SK-N-MC (cell line): ENCODE measurements at regions not wholly inside any gene's neighbourhood (a gene's known extent, or its start where the extent isn't known, plus 50 kb on each side); places are given as distances from the start of the nearest gene placed in this dataset.

Experiments used
- DNase-seq: peaks from one replicate; pipeline ENCODE4 v3.0.0-alpha.2; 2011; ENCODE audit warnings: low read depth, low spot score
- H3K27ac ChIP-seq: fragments of 200-600 bp; sonication (generic); 2 replicates; pipeline ENCODE4 v1.5.1; 2016; ENCODE audit warnings: mixed run types
- H3K36me3 ChIP-seq: fragments of 200-600 bp; sonication (generic); 2 replicates; pipeline ENCODE4 v1.6.1; 2017; ENCODE audit warnings: antibody characterized with exemption, low read length, mixed read lengths; ENCODE audit not compliant: insufficient read depth
- H3K4me3 ChIP-seq: fragments of 200-600 bp; sonication (generic); 2 replicates; pipeline ENCODE4 v1.5.1; 2016
- H3K9ac ChIP-seq: fragments of 200-600 bp; sonication (generic); 2 replicates; pipeline ENCODE4 v1.8.0; 2017; ENCODE audit warnings: mixed run types, mixed read lengths; ENCODE audit not compliant: insufficient read length
- H3K9me3 ChIP-seq: fragments of 200-600 bp; sonication (generic); 2 replicates; pipeline ENCODE4 v1.6.1; 2017; ENCODE audit warnings: low read depth, mild to moderate bottlenecking, antibody characterized with exemption, low read length, moderate library complexity, mixed read lengths
- EZH2 ChIP-seq: fragments of 200-600 bp; sonication (generic); IDR thresholded peaks from one replicate; pipeline ENCODE4 v1.6.1; 2017; ENCODE audit warnings: antibody characterized with exemption
- FOXP2 ChIP-seq: optimal IDR thresholded peaks from 2 replicates; pipeline ENCODE3; 2011; ENCODE audit warnings: mild to moderate bottlenecking, moderate library complexity; ENCODE audit not compliant: insufficient read depth; ENCODE audit errors: extremely low read length, control extremely low read depth
- POLR2AphosphoS5 ChIP-seq: IDR thresholded peaks from 2 replicates; pipeline ENCODE4 v1.6.1; 2012; ENCODE audit warnings: mild to moderate bottlenecking, low read depth, low read length, borderline replicate concordance

DNA sequence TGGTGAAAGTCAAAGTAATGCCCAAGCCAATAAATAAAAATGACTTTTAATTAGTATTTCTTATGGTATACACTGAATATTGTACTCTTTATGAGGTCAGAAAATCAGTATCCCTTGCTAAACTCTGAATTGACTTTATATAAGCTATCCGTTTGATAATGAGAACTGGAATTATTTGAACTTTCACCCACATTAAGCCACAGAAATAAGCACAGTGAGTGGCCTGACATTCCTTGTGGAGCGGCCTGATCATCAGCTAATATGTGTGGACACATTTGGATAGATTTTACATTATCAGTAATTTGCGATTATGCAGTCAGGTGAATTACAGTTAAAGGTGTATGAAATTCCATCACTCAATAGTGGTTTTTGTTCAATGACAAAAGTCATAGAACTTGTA, 136.0 kb upstream of the CBLB start:
- Histone ChIP-seq H3K9ac (peak overlapping the region; percentile 21), H3K27ac (peak overlapping the region; percentile 44; the same call in 1 of the 2 replicates), H3K4me3 (peak overlapping the region; percentile 71; the same call in 1 of the 2 replicates), H3K9me3 (no peaks in the 10 kb centered on the region), H3K36me3 (no peaks in the 10 kb centered on the region)
- TF ChIP-seq POLR2AphosphoS5 (no peak), FOXP2 (no peak), EZH2 (no peak)
- DNase-seq, result no peak

GRCh38 chr3:106006001-106006400, 137.2 kb upstream of the CBLB start:
- Histone ChIP-seq H3K9me3 (no peaks in the 10 kb centered on the region), H3K4me3 (no peak overlapping the region), H3K27ac (no peak overlapping the region), H3K36me3 (no peaks in the 10 kb centered on the region), H3K9ac (no peak overlapping the region)
- no peak for DNase-seq
- TF ChIP-seq EZH2 (no peak), FOXP2 (no peak), POLR2AphosphoS5 (no peak)

DNA sequence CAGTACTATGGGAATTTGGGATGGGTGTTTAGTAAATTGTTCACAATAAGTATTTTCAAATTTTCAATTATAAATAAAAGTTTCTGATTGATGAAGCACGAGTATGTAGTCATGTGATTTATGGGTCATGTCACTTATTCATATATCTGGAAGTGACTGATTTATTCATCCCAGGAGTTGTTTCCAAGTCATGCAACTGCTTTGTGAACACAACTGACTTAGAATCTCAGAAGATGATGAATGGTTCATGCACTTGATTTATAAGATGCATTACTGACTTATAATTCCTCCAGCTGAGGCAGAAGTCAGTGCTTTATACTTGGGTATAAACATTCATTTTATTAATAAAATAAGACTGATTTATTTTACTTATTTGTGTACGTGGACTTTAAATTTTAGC, 137.8 kb upstream of the CBLB start:
- no peak overlapping the region for H3K9ac ChIP-seq
- H3K36me3 ChIP-seq, result no peaks in the 10 kb centered on the region
- no peaks in the 10 kb centered on the region for H3K9me3 ChIP-seq
- no peak overlapping the region for H3K4me3 ChIP-seq
- no peak for DNase-seq
- no peak for TF ChIP-seq FOXP2
- no peak for TF ChIP-seq EZH2
- no peak for TF ChIP-seq POLR2AphosphoS5
- no peak overlapping the region for H3K27ac ChIP-seq

DNA sequence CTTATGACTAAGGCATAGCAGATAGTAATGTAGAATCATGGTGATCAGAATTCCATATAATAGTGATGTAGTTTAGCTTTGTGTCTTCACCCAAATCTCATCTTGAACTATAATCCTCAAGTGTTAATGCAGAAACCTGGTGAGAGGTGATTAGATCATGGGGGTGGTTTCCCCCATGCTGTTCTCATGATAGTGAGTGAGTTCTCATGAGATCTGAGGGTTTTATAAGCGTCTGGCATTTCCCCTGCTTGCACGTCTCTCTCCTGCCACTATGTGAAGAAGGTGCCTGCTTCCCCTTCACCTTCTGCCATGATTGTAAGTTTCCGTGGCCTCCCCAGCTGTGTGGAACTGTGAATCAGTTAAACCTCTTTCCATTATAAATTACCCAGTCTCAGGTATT, 138.7 kb upstream of the CBLB start:
- H3K9ac ChIP-seq, result no peak overlapping the region
- no peak for DNase-seq
- H3K36me3 ChIP-seq, result no peaks in the 10 kb centered on the region
- H3K9me3 ChIP-seq, result no peaks in the 10 kb centered on the region
- H3K27ac ChIP-seq, result no peak overlapping the region
- no peak overlapping the region for H3K4me3 ChIP-seq
- TF ChIP-seq FOXP2 (no peak), POLR2AphosphoS5 (no peak), EZH2 (no peak)

- Histone ChIP-seq H3K36me3 (no peaks in the 10 kb centered on the region), H3K9me3 (no peaks in the 10 kb centered on the region), H3K9ac (no peak overlapping the region), H3K27ac (no peak overlapping the region), H3K4me3 (no peak overlapping the region)
- TF ChIP-seq EZH2 (no peak), POLR2AphosphoS5 (no peak), FOXP2 (no peak)
- DNase-seq, result no peak
Measured at GRCh38 chr3:106008766-106009165, 140.0 kb upstream of the CBLB start.

DNA sequence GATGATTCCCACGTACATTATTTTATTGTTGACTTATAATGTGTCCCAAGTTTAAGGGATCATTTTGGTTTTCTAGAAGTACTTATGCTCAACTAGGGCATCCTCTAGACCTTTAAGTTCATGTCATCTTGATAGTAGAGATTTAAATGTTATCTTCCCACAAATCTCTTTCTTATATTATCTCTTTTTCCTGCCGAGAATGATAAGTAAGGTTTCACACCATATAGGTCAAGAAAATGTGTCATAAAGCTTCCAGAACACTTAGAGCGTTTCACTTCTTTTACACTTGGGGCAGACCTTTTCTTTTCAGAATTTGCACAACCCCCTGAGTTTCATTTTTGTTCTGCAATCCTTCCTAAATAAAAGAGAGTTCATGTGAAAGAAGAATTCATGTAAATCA, 142.0 kb upstream of the CBLB start:
- H3K27ac ChIP-seq, result no peak overlapping the region
- no peak for TF ChIP-seq POLR2AphosphoS5
- H3K9me3 ChIP-seq, result no peaks in the 10 kb centered on the region
- no peak overlapping the region for H3K9ac ChIP-seq
- H3K36me3 ChIP-seq, result no peaks in the 10 kb centered on the region
- H3K4me3 ChIP-seq, result no peak overlapping the region
- DNase-seq, result no peak

DNA sequence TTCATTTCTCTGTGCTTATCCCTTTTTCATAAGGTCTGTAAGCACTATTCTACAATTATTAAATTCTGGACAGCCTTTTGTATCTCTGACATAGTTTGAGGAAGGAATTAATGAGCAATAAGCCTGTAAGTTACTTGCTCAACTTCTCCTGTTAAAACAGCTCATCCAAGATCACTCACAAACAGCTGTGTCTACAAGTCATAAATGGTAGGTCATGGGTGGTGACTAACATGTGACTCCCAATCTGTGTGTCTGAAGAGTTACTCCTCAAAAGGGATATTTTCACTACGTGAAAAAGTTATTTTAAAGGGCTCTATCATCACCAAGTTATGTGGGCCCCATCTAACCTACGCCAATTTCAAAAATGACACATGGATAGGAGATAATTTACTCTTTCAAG, 145.2 kb upstream of the CBLB start:
- no peak overlapping the region for H3K4me3 ChIP-seq
- no peak overlapping the region for H3K9ac ChIP-seq
- no peaks in the 10 kb centered on the region for H3K36me3 ChIP-seq
- no peak overlapping the region for H3K27ac ChIP-seq
- no peaks in the 10 kb centered on the region for H3K9me3 ChIP-seq
- no peak for DNase-seq
- TF ChIP-seq POLR2AphosphoS5 (no peak), FOXP2 (no peak), EZH2 (no peak)

DNA sequence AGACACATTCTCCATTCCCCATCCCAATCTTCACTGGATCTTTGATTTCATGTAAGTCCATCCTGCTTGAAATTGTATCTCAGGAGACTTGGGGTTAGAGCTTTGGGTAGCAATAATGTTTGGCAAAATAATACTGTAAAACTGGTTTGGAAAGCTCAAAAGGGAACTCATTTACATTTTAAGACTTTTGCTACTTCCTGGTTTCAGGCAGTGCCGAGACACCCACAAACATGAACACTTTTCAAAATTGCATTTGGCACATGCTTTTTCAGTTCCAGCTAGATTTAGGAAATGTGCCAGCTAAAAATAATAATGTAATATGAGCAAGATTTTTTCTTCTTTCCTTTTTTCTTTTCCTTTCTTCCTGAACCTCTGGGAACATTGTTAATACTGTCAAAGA, 145.7 kb upstream of the CBLB start:
- H3K9ac ChIP-seq, result no peak overlapping the region
- H3K27ac ChIP-seq, result no peak overlapping the region
- TF ChIP-seq POLR2AphosphoS5 (no peak), FOXP2 (no peak), EZH2 (no peak)
- H3K9me3 ChIP-seq, result no peaks in the 10 kb centered on the region
- no peak overlapping the region for H3K4me3 ChIP-seq
- no peaks in the 10 kb centered on the region for H3K36me3 ChIP-seq
- no peak for DNase-seq

GRCh38 chr3:106014971-106015370, 146.2 kb upstream of the CBLB start:
- no peak for DNase-seq

More at GRCh38 chr3:106014971-106015370, 146.2 kb upstream of the CBLB start:
- Histone ChIP-seq H3K4me3 (no peak overlapping the region), H3K9ac (no peak overlapping the region), H3K9me3 (no peaks in the 10 kb centered on the region), H3K36me3 (no peaks in the 10 kb centered on the region), H3K27ac (no peak overlapping the region)
- TF ChIP-seq EZH2, result no peak
- TF ChIP-seq POLR2AphosphoS5, result no peak
- TF ChIP-seq FOXP2, result no peak
